ENCODE measurements at regions not wholly inside any gene's neighbourhood (a gene's known extent, or its start where the extent isn't known, plus 50 kb on each side); places are given as distances from the start of the nearest gene placed in this dataset.

DNA sequence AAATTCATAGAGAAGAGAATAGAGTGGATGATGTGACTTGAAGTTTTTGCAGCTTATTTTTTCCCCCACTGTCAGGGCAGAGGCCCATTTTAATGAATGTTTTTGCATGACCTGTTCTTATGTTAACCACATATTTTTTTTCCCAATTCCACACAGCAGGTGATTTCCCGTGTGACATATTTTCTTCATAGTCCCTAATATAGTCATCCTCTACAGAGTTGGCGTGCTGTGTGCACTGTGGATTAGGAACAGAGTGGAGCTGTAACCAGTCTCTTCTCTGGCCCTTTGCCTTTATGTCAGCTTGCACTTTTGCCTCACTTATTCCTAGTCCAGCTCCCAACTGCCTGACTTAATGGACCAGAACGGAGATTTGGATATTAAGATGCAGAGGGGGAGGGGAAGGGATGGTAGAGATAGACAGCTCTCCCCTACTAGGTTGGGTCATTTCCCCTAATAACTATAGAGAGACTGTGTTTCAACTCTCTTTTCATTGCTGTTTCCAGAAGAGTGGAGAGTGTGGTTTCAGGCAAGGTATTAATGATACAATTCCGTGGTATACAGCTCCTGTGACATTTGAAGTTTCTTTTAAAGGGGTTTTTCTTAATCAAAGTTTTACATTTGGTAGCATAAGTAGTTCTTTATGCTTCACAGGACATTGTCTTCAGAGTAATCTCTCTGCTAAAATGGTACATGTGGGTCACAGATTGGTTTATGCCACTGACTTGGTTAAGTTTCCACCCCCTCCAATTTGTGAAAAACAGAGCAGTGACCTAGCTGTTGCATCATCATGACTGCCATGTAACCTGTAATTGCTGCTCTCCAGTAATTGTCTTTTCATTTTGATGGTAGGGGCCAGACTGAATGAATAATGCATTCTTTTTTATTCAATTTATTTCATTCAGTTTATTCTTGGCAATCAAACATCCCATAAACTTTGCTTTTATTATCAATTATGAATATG is 161.3 kb downstream of the HAUS1 start:
- DNase-seq (ENCODE audit: extremely low read depth, low read depth) = no peak
- H3K4me3 ChIP-seq (replicated peaks; ENCODE audit: low read depth, low read length) = no peak overlapping the region
- TF ChIP-seq, protein P1, sequence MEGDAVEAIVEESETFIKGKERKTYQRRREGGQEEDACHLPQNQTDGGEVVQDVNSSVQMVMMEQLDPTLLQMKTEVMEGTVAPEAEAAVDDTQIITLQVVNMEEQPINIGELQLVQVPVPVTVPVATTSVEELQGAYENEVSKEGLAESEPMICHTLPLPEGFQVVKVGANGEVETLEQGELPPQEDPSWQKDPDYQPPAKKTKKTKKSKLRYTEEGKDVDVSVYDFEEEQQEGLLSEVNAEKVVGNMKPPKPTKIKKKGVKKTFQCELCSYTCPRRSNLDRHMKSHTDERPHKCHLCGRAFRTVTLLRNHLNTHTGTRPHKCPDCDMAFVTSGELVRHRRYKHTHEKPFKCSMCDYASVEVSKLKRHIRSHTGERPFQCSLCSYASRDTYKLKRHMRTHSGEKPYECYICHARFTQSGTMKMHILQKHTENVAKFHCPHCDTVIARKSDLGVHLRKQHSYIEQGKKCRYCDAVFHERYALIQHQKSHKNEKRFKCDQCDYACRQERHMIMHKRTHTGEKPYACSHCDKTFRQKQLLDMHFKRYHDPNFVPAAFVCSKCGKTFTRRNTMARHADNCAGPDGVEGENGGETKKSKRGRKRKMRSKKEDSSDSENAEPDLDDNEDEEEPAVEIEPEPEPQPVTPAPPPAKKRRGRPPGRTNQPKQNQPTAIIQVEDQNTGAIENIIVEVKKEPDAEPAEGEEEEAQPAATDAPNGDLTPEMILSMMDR (IDR thresholded peaks at IDR 0.05; ENCODE audit: low read depth, low read length, missing control alignments) = no peak

DNA sequence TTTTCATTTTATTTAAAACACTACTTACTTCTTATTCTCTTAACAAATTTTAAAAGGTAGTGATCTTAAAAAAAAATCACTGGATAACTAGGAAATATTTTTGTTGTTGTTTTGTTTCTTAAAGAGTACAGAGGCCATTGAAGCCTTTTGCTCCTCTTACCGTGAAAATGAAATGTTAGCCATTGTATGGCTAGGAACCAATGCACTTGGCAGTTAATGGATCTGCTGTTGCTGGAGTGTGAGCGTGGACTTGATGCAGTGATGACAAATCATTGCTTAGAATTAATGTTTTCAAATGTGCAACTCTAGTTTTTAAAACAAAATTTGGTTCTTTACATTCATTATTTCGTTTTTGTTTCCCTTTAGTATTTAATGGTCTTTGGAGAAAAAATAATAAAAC is 162.3 kb downstream of the HAUS1 start:
- TF ChIP-seq, protein P1 (IDR thresholded peaks at IDR 0.05; ENCODE audit: low read depth, low read length, missing control alignments) = no peak
- H3K4me3 ChIP-seq (replicated peaks; ENCODE audit: low read depth, low read length) = no peak overlapping the region
- no peak for DNase-seq (ENCODE audit: extremely low read depth, low read depth)

DNA sequence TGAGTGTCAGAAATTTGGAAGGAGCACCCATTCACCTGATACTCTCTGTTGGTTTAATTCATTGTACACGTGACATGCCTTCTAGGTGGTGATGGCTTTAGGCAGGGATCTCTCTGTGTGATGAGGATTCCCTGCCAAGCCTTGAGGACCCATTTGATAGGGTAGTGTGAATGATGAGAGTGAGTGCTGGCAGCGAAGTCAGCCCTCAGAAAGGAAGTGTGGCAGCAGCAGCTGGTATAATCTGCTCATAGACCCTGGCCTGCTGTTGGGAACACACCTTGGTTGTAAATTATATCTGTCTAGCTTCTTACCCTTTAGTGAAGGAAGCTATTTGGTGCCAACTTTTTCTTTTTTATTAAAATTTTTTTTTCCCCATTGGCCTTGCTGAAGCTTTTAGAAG is 164.5 kb downstream of the HAUS1 start:
- TF ChIP-seq, protein P1 (IDR thresholded peaks at IDR 0.05; ENCODE audit: low read depth, low read length, missing control alignments) = no peak
- no peak for DNase-seq (ENCODE audit: extremely low read depth, low read depth)
- H3K4me3 ChIP-seq (replicated peaks; ENCODE audit: low read depth, low read length) = no peak overlapping the region

DNA sequence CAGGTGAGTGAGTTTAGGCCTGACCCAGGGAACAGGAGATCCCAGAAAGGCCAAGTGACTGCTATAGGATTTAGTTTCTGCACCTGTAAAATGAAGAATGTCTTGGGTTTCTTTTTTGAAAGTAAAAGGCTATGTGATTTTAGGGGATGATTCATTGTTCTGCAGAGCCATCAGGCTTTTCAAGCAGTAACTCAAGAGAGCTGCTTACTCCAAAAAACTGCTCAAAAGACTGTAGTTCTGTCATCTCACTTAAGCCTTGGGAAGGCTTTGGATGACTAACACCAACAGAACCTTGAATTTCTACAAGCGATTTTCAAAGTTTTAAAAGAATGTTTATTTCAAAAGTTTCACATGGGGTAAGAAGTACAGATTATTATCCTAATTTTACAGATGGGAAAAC is 165.1 kb downstream of the HAUS1 start:
- no peak for DNase-seq (ENCODE audit: extremely low read depth, low read depth)
- no peak overlapping the region for H3K4me3 ChIP-seq (replicated peaks; ENCODE audit: low read depth, low read length)
- TF ChIP-seq, protein P1 (IDR thresholded peaks at IDR 0.05; ENCODE audit: low read depth, low read length, missing control alignments) = no peak

DNA sequence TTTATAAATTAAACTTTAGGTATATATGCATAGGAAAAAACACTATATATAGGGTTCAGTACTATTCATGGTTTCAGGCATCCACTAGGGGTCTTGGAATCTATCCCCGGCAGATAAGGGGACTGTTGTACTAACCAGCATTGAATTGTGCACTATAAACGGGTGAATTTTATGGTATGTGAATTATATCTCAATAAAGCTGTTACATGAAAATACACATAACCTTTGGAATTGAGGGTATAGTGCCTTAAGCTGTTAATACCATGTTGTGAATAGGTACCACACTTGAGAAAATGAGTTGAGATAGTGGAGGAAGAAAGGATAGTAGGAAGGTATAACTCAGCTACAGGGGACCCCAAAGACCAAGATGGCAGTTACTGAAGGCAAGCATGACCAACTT is 167.3 kb downstream of the HAUS1 start:
- DNase-seq (ENCODE audit: extremely low read depth, low read depth) = no peak
- TF ChIP-seq, protein P1 (IDR thresholded peaks at IDR 0.05; ENCODE audit: low read depth, low read length, missing control alignments) = no peak
- no peak overlapping the region for H3K4me3 ChIP-seq (replicated peaks; ENCODE audit: low read depth, low read length)

DNA sequence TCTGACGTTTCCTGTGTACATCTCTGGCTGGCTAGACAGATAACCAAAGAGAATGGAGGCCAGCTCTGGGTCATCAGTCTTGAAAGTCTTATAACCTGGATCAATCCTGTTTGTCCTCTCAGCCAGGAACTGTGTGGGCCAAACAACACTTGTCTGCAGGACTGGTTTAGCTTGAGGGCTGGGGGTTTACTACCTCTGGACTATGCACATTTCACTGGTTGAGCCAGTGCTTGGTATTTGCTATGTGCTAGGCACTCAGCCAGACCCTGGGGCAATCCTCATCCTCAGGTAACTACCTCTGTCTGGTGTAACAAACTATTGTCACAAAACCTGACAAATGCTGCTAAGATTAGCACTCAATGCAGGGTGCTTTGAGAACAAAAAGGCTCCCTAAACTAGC is 169.7 kb downstream of the HAUS1 start:
- no peak for DNase-seq (ENCODE audit: extremely low read depth, low read depth)
- TF ChIP-seq, protein P1 (IDR thresholded peaks at IDR 0.05; ENCODE audit: low read depth, low read length, missing control alignments) = no peak
- no peak overlapping the region for H3K4me3 ChIP-seq (replicated peaks; ENCODE audit: low read depth, low read length)
